Hypothalamus (tissue), 51 donors: ENCODE measurements at regions not wholly inside any gene's neighbourhood (a gene's known extent, or its start where the extent isn't known, plus 50 kb on each side); places are given as distances from the start of the nearest gene placed in this dataset.

Experiments
- DNase-seq, 51 donors: peaks; one replicate each; lab custom pipeline; 2025; lab: John Stamatoyannopoulos, UW

- DNase-seq, result no peak
These were observed 100.5 kb downstream of the SCG2 start for GRCh38 chr2:223501641-223502040.

- DNase-seq, result no peak
These were observed 98.4 kb downstream of the SCG2 start for GRCh38 chr2:223503746-223504145.

- DNase-seq, result no peak
These were observed 93.8 kb downstream of the SCG2 start for GRCh38 chr2:223508372-223508771.

GRCh38 chr2:223510713-223511112 lies 91.4 kb downstream of the SCG2 start:
- DNase-seq, result no peak

- no peak for DNase-seq
These were observed 91.0 kb downstream of the SCG2 start for GRCh38 chr2:223511168-223511567.

GRCh38 chr2:223513771-223514455 lies 88.2 kb downstream of the SCG2 start:
- no peak for DNase-seq

- DNase-seq, result no peak
These were observed 82.7 kb downstream of the SCG2 start for GRCh38 chr2:223519471-223519870.

- DNase-seq, result no peak
These were observed 79.4 kb downstream of the SCG2 start for GRCh38 chr2:223522796-223523195.

GRCh38 chr2:223523551-223524001 lies 78.6 kb downstream of the SCG2 start:
- no peak for DNase-seq

- DNase-seq, result no peak
These were observed 78.1 kb downstream of the SCG2 start for GRCh38 chr2:223524066-223524465.

GRCh38 chr2:223526106-223526505 lies 76.1 kb downstream of the SCG2 start:
- no peak for DNase-seq

GRCh38 chr2:223528036-223528435 lies 74.1 kb downstream of the SCG2 start:
- peak in 1 of 51 donors; percentile 31 for DNase-seq

GRCh38 chr2:223529696-223530095 lies 72.5 kb downstream of the SCG2 start:
- DNase-seq, result no peak

- DNase-seq, result no peak
These were observed 71.3 kb downstream of the SCG2 start for GRCh38 chr2:223530811-223531210.

- DNase-seq, result no peak
These were observed 70.0 kb downstream of the SCG2 start for GRCh38 chr2:223532161-223532560.

- DNase-seq, result no peak
These were observed 69.4 kb downstream of the SCG2 start for GRCh38 chr2:223532712-223533111.

GRCh38 chr2:223536546-223536945 lies 65.6 kb downstream of the SCG2 start:
- DNase-seq, result no peak

- no peak for DNase-seq
These were observed 65.0 kb downstream of the SCG2 start for GRCh38 chr2:223537115-223537514.

- peak in 6 of 51 donors; percentile 1 to 48 (median 18) for DNase-seq
These were observed 64.2 kb downstream of the SCG2 start for GRCh38 chr2:223537651-223538601.

GRCh38 chr2:223538920-223539440 lies 63.2 kb downstream of the SCG2 start:
- peak in 11 of 51 donors; percentile 1 to 53 (median 9) for DNase-seq

GRCh38 chr2:223541546-223541945 lies 60.6 kb downstream of the SCG2 start:
- DNase-seq, result no peak
